ENCODE measurements at regions not wholly inside any gene's neighbourhood (a gene's known extent, or its start where the extent isn't known, plus 50 kb on each side); places are given as distances from the start of the nearest gene placed in this dataset.
A peak's percentile ranks its signal among the peaks of the same experiment; 100 is the strongest.

DNA sequence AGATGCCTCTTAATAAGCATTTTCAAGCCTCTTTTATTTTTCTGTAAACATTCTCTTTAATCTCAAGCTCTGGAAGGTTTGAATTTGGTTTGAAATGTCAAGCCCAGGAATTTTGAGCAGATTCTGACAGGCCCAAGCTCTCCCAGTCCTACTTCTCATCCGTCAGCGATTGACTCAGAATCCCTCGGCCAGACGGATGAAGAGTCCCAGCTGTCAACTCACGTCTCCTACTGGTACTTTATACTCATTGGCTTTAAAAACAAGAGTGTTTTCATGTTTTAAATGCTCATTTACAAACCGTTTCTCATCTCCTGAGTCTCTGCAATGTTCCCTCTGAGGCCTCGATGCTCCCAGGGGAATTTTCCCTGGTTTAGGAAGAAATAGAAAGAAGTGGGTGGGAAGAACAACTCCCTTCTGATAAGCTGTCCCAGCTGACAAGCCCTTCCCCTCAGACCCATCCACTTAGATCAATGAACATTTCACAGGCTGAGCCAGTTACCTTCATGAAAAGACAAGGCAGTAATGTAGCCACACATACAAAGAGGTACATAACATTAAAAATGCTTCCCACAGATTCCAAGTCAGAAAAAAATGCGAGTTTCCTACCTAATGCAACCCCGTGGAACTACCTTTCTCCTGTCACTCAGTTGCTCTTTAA lies 478.2 kb upstream of the DPH6 start:
- Histone ChIP-seq H3K14ac (replicated peaks; ENCODE audit: low read depth, low read length) (peak overlapping the region; percentile 61; the same call in 1 of the 2 replicates), H3K27ac (ENCODE audit: insufficient read depth, low read length) (no peak overlapping the region), H4K8ac (ENCODE audit: low read depth in 2 of 2, low read length in 2 of 2) (0 out of 4 replicates have a peak overlapping the region, but pooled peaks of 1 of the 2 experiments have one; percentile 24), H2BK120ac (ENCODE audit: low read depth, low read length) (peak overlapping the region; percentile 60; the same call in 1 of the 2 replicates), H3K4ac (ENCODE audit: low read depth, low read length) (peak overlapping the region; percentile 52), H4K5ac (ENCODE audit: low read depth, low read length) (no peak overlapping the region), H3K9ac (ENCODE audit: low read depth, low read length) (no peak overlapping the region), H2BK20ac (ENCODE audit: low read depth, low read length) (peak overlapping the region; percentile 62; the same call in 1 of the 2 replicates), H4K91ac (ENCODE audit: insufficient read depth, low read depth, low read length) (no peak overlapping the region), H3K27me3 (ENCODE audit: control insufficient read depth, insufficient read depth, low read length) (peaks cover 2% of the 10 kb centered on the region; the same call in 1 of the 2 replicates), H3K18ac (ENCODE audit: low read depth, low read length) (no peak overlapping the region), H2AK5ac (ENCODE audit: low read depth, low read length) (no peak overlapping the region), H2BK15ac (ENCODE audit: low read depth, low read length) (no peak overlapping the region; the same call in 2 of the 3 replicates), H2BK5ac (ENCODE audit: low read depth, low read length, poor library complexity, severe bottlenecking) (no peak overlapping the region), H2AK9ac (replicated peaks; ENCODE audit: low read depth, low read length, poor library complexity) (peak overlapping the region; percentile 44), H3K9me3 (ENCODE audit: control insufficient read depth, insufficient read depth, low read length) (no peaks in the 10 kb centered on the region), H3K4me2 (ENCODE audit: low read depth, low read length) (no peak overlapping the region; the same call in 1 of the 2 replicates), H2AFZ (replicated peaks; ENCODE audit: low read length, poor library complexity) (peak overlapping the region; percentile 53), H3K4me1 (ENCODE audit: control insufficient read depth, insufficient read depth, low read length) (peaks cover 2% of the 10 kb centered on the region; the same call in 1 of the 2 replicates), H3K56ac (ENCODE audit: extremely low read depth, insufficient read depth, low read length) (no peak overlapping the region), H3K79me1 (ENCODE audit: low read depth in 1 of 2, low read length in 2 of 2) (no peaks in the 10 kb centered on the region), H3K4me3 (ENCODE audit: insufficient read depth, low read depth, low read length) (no peak overlapping the region), H3K9me1 (ENCODE audit: insufficient read depth, low read length) (no peaks in the 10 kb centered on the region), H3K23ac (ENCODE audit: low read depth, low read length) (no peak overlapping the region; the same call in 1 of the 2 replicates), H3K36me3 (ENCODE audit: control insufficient read depth, insufficient read depth, low read length) (no peaks in the 10 kb centered on the region), H4K20me1 (ENCODE audit: insufficient read depth, low read length) (no peaks in the 10 kb centered on the region)
- no TSS peak for BruUV-seq (replicated peaks)
- DNase-seq: peak; percentile 27
- WGBS, 2 experiments (ENCODE audit: extremely low coverage in 2 of 2, insufficient read length in 1 of 2): 72% methylated on average over 2 of the region's 9 CpGs; no CpG with 5 or more reads in 1 of the 2 experiments
- in situ Hi-C loops (cut with MboI; ENCODE audit: low sequenced_read_pairs) (no loop called here), intact Hi-C loops (cut with micrococcal nuclease) (loop anchor here (10.0 kb wide), 1 partner anchor 269 kb away; no protein-coding TSS in a partner anchor), dilution Hi-C loops (cut with HindIII; ENCODE audit: low sequenced_read_pairs, unreplicated experiment) (no loop called here)
- TF ChIP-seq POLR2A (IDR thresholded peaks at IDR 0.05; ENCODE audit: low read depth, low read length) (no peak), CEBPB (IDR thresholded peaks at IDR 0.05; ENCODE audit: low read depth, low read length) (no peak), MAFK (IDR thresholded peaks at IDR 0.05; ENCODE audit: low read depth, low read length) (no peak), USF2 (IDR thresholded peaks at IDR 0.05; ENCODE audit: low read depth, low read length) (no peak), RAD21 (IDR thresholded peaks at IDR 0.05; ENCODE audit: low read length) (no peak), RFX5 (IDR thresholded peaks at IDR 0.05; ENCODE audit: low read depth, low read length) (no peak), RCOR1 (IDR thresholded peaks at IDR 0.05; ENCODE audit: insufficient replicate concordance, low read length) (no peak), NFE2L2 (IDR thresholded peaks at IDR 0.05; ENCODE audit: low read depth, low read length) (no peak), SMC3 (IDR thresholded peaks at IDR 0.05; ENCODE audit: low read depth, low read length) (no peak)
- TF ChIP-seq, protein P1, sequence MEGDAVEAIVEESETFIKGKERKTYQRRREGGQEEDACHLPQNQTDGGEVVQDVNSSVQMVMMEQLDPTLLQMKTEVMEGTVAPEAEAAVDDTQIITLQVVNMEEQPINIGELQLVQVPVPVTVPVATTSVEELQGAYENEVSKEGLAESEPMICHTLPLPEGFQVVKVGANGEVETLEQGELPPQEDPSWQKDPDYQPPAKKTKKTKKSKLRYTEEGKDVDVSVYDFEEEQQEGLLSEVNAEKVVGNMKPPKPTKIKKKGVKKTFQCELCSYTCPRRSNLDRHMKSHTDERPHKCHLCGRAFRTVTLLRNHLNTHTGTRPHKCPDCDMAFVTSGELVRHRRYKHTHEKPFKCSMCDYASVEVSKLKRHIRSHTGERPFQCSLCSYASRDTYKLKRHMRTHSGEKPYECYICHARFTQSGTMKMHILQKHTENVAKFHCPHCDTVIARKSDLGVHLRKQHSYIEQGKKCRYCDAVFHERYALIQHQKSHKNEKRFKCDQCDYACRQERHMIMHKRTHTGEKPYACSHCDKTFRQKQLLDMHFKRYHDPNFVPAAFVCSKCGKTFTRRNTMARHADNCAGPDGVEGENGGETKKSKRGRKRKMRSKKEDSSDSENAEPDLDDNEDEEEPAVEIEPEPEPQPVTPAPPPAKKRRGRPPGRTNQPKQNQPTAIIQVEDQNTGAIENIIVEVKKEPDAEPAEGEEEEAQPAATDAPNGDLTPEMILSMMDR (conservative IDR thresholded peaks at IDR 0.05; ENCODE audit: low read depth, low read length): no peak
- POLR2A ChIA-PET (ENCODE audit: unreplicated experiment): no interaction called here
- ATAC-seq (ENCODE audit: low read depth): peak; percentile 48
- CTCF ChIA-PET: interaction anchor here (0.6 kb wide), 1 partner anchor 1163 kb away, joined by 3 read pairs; no protein-coding TSS in a partner anchor

All from IMR-90 (cell line).